Fibroblast of the conjunctiva (primary cell): ENCODE measurements at regions not wholly inside any gene's neighbourhood (a gene's known extent, or its start where the extent isn't known, plus 50 kb on each side); places are given as distances from the start of the nearest gene placed in this dataset.
A peak's percentile ranks its signal among the peaks of the same experiment; 100 is the strongest.
"Not testable (repeated sequence)": the region's sequence is repeated elsewhere in the genome, so short reads cannot be mapped to it uniquely, and the experiment has no call there.

ENCODE experiments used
- DNase-seq: peaks from one replicate; pipeline ENCODE4 v3.0.0-alpha.2; 2010; ENCODE audit warnings: low read depth

DNA sequence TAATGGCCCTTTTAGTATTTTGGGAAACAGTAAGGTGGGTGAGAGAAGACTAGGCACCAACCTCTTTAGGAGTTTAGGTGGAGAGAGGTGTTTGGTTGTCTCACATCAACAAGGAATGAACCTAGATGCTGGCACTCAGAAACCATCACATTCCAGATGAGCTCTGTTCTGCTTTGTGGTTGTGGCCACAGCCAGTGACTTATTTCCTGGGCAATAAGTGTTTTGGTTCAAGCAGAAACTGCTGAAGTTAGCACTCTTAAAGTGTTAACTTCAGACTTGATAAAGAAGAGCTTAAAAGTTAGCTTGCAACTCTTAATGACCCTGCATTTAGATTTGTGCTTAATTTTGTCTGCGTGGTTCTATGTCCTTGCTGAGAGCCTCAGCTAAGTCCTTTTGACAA is 929.2 kb downstream of the SLC4A3 start:
- DNase-seq: no peak

DNA sequence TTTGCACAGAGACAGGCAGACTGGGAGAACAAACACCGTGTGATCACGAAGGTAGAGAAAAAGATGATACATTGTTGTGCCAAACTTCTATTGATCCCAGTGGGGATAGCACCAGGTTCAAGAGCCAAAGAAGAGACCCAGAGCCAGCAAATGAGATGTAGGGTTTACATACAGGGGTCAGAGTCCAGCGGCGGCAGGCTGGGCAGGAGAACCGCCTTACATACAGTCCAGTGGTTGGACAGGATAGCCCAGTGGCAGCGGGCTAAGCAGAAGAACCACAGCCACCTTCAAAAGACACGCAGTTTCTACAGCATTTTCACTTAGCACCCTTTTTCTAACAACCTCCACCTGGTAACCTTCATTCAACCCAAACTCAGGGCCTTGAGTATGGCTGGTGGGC is 932.8 kb downstream of the SLC4A3 start:
- DNase-seq: no peak

DNA sequence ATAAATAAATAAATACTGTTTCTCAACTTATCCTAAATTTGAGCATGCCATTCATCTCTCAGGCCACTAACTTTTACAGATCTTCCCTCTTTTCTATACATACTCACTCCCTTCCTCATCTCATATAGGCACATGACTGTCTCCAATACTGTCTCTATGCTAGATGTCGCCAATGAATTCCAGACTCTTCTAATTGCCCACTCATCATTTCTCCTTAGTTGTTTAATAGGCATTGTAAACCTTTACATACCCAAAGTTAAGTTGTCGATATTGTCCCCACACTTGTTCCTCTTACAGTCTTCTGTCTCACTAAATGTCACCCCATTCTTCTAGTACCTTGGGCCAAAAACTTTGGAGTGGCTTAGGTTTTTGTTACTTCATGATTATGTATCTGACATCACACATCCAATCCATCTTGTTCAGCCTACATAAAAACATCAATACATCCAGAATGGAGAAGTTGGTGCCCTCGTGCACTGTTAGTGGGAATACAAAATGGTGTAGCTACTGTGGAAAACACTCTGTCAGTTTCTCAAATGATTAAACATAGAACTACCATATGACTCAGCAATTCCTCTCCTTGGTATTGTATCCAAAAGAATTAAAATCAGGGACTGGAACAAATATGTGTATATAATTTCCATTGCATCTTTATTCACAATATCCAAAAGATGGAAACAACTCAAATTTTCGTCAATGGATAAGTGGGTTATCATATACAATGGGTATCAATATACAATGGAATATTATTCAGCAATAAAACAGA is 935.1 kb downstream of the SLC4A3 start:
- DNase-seq: no peak

DNA sequence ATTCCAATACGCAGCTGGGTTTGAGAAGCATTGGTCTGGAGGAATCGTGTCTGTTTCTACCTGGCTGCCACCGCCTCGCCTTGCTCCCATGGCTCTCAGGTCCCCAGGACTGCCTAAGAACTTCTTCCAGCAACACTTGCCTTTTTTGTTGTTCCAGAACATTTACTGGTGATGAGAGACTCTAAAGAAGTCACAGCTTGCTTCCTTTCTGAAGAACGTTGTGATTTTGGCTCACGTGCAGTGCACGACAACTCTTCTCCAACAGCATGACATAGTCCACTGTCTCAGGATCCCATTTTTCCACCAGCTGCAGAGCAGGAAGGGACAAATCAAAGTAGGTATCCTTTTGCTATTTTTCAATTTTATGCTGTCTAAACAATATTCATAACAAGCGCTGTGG is 940.9 kb downstream of the SLC4A3 start:
- no peak for DNase-seq

DNA sequence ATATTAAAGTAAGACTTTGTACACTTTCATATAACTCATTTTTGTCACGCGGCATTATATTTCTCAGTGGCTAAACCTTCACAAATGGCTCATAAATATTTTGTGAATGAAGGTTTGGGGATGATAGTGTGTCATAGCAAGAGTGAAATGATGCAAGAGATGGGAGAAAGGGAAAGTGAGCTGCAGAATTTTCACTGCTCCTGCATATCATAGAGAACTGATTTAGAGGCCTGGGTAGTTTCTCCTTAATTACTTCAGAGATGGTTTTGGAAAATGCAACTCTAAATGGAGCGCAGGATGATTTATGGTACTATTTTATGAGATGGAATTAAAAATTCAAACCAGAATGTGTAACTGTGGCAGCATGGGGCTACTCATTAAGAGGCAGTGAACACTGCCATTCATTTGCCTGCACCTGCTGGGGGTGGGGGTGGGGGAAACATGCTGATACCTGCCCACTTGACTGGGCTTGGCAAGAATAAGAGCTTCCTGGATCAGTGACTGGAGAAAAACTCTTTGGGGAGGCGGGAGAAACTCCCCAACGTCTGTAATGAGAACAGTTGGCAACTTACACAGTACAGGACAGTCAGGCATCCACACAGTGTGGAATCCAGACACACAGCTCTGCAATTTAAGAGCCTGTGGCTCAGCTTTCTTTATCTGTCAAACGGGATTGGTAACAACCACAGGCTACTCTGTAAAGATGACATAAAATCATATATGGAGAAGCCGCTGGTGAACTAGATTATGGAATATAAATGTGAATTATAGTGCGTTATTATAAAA is 941.9 kb downstream of the SLC4A3 start:
- DNase-seq: no peak

DNA sequence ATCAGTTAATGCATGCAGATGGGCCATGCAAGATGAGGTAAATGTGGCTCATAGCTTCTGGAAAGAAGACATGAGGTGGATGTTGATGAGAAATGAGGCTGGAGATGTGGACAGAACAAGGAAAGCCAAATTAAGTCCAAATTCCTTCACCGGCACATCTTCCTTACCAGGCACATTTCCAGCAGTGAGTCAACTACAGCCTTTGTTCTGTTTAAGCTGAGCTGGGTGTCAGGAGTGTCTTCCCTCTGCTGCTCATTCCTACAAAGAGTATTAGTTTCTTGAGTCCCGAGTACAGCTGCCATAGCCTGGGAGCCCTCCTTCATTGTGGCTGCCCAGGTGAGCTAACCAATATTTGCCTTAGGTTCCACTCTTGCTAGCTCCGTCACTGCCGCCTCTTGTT is 945.0 kb downstream of the SLC4A3 start:
- DNase-seq: no peak

DNA sequence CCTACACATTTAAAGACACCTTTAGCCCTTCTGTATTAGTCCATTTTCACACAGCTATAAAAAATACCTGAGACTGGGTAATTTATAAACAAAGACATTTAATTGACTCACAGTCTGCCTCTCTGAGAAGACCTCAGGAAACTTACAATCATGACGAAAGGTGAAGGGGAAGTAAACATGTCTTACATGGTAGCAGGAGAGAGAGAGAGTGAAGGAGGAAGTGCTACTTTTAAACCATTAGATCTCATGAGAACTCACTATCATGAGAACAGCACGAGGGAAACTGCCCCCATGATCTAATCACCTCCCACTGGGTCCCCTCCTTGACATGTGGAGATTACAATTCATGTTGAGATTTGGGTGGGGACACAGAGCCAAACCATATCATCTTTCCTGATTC is 946.6 kb downstream of the SLC4A3 start:
- no peak for DNase-seq

DNA sequence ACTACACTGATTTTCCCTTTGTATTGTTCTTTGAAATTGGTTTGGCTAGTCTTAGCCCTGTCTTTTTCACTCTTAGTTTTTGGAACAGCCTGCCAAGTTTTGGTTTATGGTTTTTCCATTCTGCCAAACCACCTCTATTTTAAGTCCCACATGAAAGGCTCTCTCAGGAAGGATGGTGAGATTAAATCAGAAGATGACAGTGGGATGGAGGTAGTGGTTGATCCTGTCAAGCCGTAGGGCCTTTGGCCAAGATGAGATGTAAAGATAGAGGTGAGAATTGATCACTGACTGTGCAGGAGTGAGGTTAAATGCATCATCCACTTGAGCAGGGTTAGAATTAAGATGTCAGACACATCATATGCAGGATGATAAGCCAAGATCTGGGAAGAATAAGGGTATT is 948.5 kb downstream of the SLC4A3 start:
- no peak for DNase-seq

- DNase-seq: no peak
Observed at GRCh38 chr2:220579452-220579851, 952.0 kb downstream of the SLC4A3 start.

DNA sequence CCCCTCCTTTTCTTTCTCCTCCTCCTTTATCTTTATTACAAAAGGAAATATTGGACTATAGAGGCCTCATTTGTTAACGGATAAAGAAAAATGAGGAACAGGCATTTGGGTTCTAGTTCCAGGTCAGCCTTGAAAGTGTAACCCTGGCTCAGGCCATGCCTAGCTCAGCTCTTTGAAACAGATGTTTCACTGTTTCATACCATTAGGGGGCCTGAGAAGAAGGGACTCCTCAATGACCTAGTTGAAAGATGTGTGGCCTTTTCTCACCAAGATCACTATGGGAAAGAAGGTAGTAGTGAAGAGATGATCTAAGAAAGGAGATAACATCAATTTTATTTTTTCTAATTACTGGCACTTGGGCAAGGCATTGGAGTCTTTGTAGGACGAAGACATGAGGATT is 952.7 kb downstream of the SLC4A3 start:
- no peak for DNase-seq

- DNase-seq: no peak
Observed at GRCh38 chr2:220583725-220584124, 956.3 kb downstream of the SLC4A3 start.

GRCh38 chr2:220585241-220585640 is 957.8 kb downstream of the SLC4A3 start:
- DNase-seq: no peak

DNA sequence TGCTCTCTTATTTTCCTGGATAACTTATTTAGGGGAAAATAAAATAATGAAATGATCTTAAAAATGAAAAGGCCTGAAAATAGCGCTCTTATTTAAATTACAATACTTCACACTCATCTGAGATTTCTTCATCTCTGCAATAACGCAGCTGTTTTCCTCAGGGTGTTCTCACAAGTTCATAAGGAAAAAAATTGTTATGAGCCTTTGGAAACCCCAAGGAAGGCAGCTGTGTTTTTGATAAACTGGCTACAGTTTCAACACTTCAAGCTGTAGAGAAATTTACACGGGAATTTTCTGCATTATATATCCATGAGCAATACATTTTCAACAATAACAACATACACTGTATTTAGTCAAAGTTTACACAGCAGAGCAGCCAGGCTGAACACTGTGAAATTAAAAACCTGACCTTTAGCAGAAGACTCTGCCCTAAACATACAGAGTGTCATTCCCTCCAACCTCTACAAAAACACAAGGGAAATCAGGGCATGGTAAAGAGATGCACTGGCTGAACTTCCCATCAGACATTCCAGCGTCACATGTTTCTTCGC is 959.6 kb downstream of the SLC4A3 start:
- peak; percentile 1 for DNase-seq

DNA sequence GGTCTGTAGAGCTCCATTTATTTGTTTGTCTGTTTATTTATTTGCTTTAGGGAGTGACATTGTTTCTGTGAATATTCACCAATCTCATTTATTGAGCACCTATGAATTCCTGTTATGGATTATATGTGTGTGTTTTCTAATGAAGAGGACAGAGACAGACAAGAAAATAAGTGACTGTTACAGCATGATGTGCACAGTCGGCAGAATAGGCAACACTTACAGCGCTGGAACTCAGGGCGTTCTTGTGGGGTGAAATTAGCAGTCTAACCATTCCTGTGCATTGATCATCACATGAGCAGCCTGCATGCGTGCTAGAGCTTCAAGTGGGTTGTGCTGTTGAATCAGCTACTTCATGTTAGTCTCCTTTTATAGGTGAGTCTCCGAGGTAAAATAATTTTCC is 960.7 kb downstream of the SLC4A3 start:
- no peak for DNase-seq

DNA sequence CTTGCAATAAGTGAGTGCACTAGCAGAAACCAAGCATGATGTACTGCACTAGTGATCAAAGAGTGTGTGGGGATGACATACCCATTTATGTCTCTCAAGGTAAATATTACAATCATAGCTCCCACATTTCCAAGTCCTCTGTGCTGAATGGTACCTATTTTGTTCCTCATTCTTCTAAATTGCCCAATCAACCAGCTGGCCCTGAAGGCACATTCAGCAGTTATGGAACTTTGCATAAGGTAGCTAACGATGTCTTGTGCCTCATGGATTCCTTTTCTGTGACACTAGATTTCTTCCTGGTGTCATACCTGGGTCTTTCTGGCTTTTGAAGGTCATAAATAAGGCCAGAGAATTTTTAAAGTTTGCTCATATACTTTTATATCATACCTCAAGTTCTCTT is 963.0 kb downstream of the SLC4A3 start:
- no peak for DNase-seq

GRCh38 chr2:220593526-220593925 is 966.1 kb downstream of the SLC4A3 start:
- no peak for DNase-seq

- no peak for DNase-seq
Observed at GRCh38 chr2:220601674-220602073, 970.4 kb downstream of the EPHA4 start.

GRCh38 chr2:220613004-220613403 is 959.1 kb downstream of the EPHA4 start:
- not testable (repeated sequence) for DNase-seq

DNA sequence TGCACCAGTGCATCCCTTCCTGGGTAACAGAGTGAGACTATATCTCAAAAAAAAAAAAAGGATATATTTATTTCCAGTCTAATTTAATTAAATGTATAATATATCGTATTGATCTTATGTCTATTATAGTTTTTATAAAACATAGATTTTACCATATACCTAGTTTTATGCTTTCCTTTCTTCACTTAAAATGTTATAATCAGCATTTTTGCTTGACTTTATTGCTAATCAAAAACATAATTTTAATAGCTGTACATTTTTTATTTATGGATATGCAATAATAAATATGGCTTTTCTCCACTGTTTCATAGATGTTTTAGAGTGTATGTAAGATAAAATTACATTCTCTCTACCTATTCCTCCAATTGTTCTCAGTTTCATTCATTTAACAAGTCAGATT is 958.0 kb downstream of the EPHA4 start:
- no peak for DNase-seq

GRCh38 chr2:220619525-220620220 is 952.4 kb downstream of the EPHA4 start:
- DNase-seq: no peak

DNA sequence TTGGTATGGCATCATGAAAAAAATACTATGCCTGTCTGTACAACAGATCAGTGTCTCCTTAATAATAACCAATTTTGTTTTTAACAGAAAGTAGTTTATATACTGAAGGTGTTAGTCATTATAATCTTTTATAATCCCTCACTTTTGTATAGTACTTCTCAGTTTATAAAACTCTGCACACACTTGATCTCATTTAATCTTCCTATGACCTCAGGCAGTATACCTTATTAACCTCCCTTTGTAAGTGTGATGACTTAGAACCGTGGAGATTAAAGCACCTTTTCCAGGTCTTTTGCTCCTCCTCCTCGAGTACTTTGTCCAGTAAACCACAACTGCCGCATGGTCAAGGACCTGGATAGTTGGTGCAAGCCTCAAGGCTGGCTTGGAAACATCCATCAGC is 945.5 kb downstream of the EPHA4 start:
- no peak for DNase-seq

DNA sequence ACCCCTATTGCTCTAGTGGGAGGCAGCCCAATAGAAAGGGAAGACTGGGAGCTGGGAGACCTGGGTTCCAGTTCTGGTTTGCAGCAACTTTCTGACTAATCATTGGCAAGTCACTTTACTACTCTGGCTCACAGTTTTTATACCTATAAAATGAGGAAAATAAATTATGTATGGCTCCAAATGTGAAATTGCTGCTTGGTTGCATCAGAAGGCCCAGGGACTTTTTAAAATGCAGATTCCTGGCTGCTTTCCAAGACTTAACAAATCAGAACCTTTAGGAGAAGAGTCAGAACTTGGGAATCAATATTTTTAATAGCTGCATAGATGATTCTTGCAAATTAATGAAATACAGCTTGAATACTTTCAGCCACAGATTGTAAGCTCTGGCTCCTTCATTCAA is 943.9 kb downstream of the EPHA4 start:
- DNase-seq: peak; percentile 4

DNA sequence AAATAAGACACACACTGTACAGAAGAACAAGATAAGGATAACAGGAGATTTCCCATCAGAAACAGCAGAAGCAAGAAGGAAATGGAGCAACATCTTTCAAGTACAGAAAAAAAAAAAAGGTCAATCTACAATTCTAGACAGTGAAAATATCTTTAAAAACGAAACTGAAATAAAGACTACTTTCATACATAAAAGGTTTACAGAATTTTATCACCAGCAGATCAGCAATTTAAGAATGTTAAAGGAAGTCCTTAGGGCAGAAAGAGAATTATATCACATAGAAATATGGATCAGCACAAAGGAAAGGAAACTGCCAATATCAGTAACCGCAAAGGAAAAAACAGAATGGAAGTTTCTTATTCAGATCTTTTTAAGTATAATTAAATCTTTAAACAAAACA is 931.0 kb downstream of the EPHA4 start:
- no peak for DNase-seq
